Endodermal cell (in vitro differentiated cells): ENCODE measurements at regions not wholly inside any gene's neighbourhood (a gene's known extent, or its start where the extent isn't known, plus 50 kb on each side); places are given as distances from the start of the nearest gene placed in this dataset.

ENCODE experiments used
- DNase-seq: peaks from one replicate; pipeline ENCODE4 v3.0.0-alpha.2; 2017
- H3K27ac ChIP-seq: 2 replicates; pipeline ENCODE4 v1.5.1; 2013; ENCODE audit warnings: mild to moderate bottlenecking, low read depth, low read length, moderate library complexity
- H3K27me3 ChIP-seq: 2 replicates; pipeline ENCODE4 v1.6.1; 2013; ENCODE audit warnings: mild to moderate bottlenecking, low read length, moderate library complexity; ENCODE audit not compliant: insufficient read depth, control insufficient read depth, poor library complexity, severe bottlenecking
- H3K36me3 ChIP-seq: 2 replicates; pipeline ENCODE4 v1.7.0; 2013; ENCODE audit warnings: mild to moderate bottlenecking, low read length, moderate library complexity; ENCODE audit not compliant: control insufficient read depth, insufficient read depth
- H3K4me1 ChIP-seq: one replicate; pipeline ENCODE4 v1.7.0; 2013; ENCODE audit warnings: low read length; ENCODE audit not compliant: control insufficient read depth, insufficient read depth
- H3K4me3 ChIP-seq: 2 replicates; pipeline ENCODE4 v1.5.1; 2013; ENCODE audit warnings: mild to moderate bottlenecking, low read length, moderate library complexity
- H3K9ac ChIP-seq: 2 replicates; pipeline ENCODE4 v1.6.1; 2013; ENCODE audit warnings: mild to moderate bottlenecking, low read length, moderate library complexity; ENCODE audit not compliant: poor library complexity, severe bottlenecking; ENCODE audit errors: extremely low read depth
- H3K9me3 ChIP-seq: 2 replicates; pipeline ENCODE4 v1.6.1; 2013; ENCODE audit warnings: mild to moderate bottlenecking, low read length, moderate library complexity; ENCODE audit not compliant: control insufficient read depth
- H3K27ac Mint-ChIP-seq: 2 replicates; pipeline ENCODE4 v1.8.0; 2020; ENCODE audit warnings: mixed read lengths
- H3K27me3 Mint-ChIP-seq: 2 replicates; pipeline ENCODE4 v1.8.0; 2021; ENCODE audit warnings: mild to moderate bottlenecking, mixed read lengths; ENCODE audit not compliant: insufficient read depth
- H3K36me3 Mint-ChIP-seq: 2 replicates; pipeline ENCODE4 v1.8.0; 2020; ENCODE audit warnings: low read depth, mixed read lengths
- H3K4me1 Mint-ChIP-seq: 2 replicates; pipeline ENCODE4 v1.8.0; 2020; ENCODE audit warnings: mixed read lengths
- H3K4me3 Mint-ChIP-seq: 2 replicates; pipeline ENCODE4 v1.8.0; 2020; ENCODE audit warnings: mild to moderate bottlenecking, moderate library complexity, mixed read lengths
- H3K9me3 Mint-ChIP-seq: 2 replicates; pipeline ENCODE4 v1.8.0; 2020; ENCODE audit warnings: mild to moderate bottlenecking, mixed read lengths
- WGBS, 2 experiments: methylation state at CpG; one replicate each; pipeline versions ENCODE4 v1.1.5 to v1.1.7; 2013; ENCODE audit warnings: missing lambda C conversion rate in 2 of 2, mixed read lengths in 1 of 2; ENCODE audit not compliant: insufficient coverage in 1 of 2, insufficient read length in 1 of 2; 5-methylcytosine and 5-hydroxymethylcytosine counted together
- TF ChIP-seq, protein P1 (sequence below): fragments of 200-600 bp; sonication (generic); conservative IDR thresholded peaks from 2 replicates; pipeline ENCODE4 v1.5.0; 2021; ENCODE audit warnings: antibody characterized with exemption, mild to moderate bottlenecking

DNA sequence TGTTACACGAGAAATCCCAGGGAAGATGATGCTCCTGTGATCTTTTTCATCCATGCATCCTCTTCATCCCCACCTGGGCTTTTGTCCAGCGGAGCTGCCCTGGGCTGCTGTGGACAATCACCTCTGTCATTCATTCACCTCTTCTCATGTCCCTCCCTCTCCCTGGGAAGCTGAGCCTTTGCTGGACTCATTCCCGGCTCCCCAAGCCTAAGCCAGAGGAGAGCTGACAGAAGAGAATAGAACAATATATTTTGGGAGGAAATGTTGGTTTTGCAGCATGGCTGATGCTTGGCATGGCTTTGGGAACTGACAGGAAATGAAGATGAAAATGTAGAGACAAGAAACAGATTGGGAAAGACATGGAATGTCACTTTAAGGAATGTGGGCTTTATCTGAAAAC lies 177.4 kb downstream of the DICER1 start:
- Mint-ChIP-seq H3K27ac (no peak overlapping the region), H3K9me3 (no peaks in the 10 kb centered on the region), H3K36me3 (no peaks in the 10 kb centered on the region), H3K4me1 (peaks cover 38% of the 10 kb centered on the region), H3K27me3 (no peaks in the 10 kb centered on the region), H3K4me3 (no peak overlapping the region)
- Histone ChIP-seq H3K27me3 (no peaks in the 10 kb centered on the region), H3K4me1 (no peaks in the 10 kb centered on the region), H3K27ac (no peak overlapping the region), H3K9me3 (no peaks in the 10 kb centered on the region), H3K36me3 (no peaks in the 10 kb centered on the region), H3K4me3 (no peak overlapping the region), H3K9ac (no peak overlapping the region)
- WGBS, 2 experiments = 87 to 89% methylated on average over 3 of the region's 3 CpGs
- TF ChIP-seq, protein P1, sequence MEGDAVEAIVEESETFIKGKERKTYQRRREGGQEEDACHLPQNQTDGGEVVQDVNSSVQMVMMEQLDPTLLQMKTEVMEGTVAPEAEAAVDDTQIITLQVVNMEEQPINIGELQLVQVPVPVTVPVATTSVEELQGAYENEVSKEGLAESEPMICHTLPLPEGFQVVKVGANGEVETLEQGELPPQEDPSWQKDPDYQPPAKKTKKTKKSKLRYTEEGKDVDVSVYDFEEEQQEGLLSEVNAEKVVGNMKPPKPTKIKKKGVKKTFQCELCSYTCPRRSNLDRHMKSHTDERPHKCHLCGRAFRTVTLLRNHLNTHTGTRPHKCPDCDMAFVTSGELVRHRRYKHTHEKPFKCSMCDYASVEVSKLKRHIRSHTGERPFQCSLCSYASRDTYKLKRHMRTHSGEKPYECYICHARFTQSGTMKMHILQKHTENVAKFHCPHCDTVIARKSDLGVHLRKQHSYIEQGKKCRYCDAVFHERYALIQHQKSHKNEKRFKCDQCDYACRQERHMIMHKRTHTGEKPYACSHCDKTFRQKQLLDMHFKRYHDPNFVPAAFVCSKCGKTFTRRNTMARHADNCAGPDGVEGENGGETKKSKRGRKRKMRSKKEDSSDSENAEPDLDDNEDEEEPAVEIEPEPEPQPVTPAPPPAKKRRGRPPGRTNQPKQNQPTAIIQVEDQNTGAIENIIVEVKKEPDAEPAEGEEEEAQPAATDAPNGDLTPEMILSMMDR = no peak
- no peak for DNase-seq

DNA sequence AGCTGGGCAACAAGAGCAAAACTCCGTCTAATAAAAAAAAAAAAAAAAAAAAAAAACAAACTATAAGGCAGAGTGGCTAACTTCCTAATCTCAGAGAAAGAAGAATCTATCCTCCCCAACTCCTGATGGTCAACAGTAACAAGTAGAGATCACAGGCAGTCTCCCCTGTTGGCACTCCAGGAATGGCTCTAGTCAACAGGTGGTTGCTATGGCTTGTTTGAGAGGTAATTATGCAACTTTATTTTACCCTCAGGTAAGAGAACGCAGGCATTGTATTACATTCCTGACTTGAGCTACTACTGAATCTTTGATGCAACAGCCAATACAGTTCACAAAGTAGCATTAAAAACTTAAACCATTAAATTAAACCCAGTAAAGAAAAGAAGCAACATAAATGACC lies 180.3 kb downstream of the DICER1 start:
- TF ChIP-seq, protein P1 = no peak
- Mint-ChIP-seq H3K9me3 (no peaks in the 10 kb centered on the region), H3K27me3 (peaks cover 2% of the 10 kb centered on the region), H3K27ac (no peak overlapping the region), H3K4me3 (no peak overlapping the region), H3K4me1 (peaks cover 20% of the 10 kb centered on the region), H3K36me3 (no peaks in the 10 kb centered on the region)
- no peaks in the 10 kb centered on the region for H3K9me3 ChIP-seq
- H3K4me1 ChIP-seq = no peaks in the 10 kb centered on the region
- H3K4me3 ChIP-seq = no peak overlapping the region
- WGBS, 2 experiments = 86 to 100% methylated on average over 1 to 2 of the region's 2 CpGs
- H3K27ac ChIP-seq = no peak overlapping the region
- no peak for DNase-seq
- no peaks in the 10 kb centered on the region for H3K27me3 ChIP-seq
- H3K36me3 ChIP-seq = no peaks in the 10 kb centered on the region
- no peak overlapping the region for H3K9ac ChIP-seq

DNA sequence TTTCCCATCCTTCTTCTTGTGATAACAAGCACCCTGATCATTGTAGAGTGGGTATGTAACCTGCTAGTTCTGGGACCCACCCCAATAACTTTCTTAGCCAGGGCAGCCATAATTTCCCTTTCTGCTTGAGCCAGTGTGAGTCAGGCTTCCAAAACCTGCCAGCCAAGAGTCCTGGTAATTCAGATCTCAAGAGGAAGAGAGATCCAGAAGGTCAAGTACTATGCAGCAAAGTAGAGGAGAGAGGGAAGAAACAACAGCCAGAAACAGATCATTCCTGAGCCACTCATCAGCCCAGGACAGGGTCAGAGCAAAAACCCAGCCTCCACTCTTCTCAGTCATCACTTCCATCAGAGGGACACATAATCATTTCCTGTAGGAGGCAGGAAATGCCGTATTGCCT lies 182.0 kb downstream of the DICER1 start:
- 89 to 95% methylated on average over 1 of the region's 1 CpG for WGBS, 2 experiments
- no peak overlapping the region for H3K4me3 Mint-ChIP-seq
- no peak for DNase-seq
- H3K27me3 Mint-ChIP-seq = peaks cover 2% of the 10 kb centered on the region
- peaks cover 3% of the 10 kb centered on the region for H3K9me3 Mint-ChIP-seq
- H3K4me3 ChIP-seq = no peak overlapping the region
- no peak overlapping the region for H3K9ac ChIP-seq
- no peaks in the 10 kb centered on the region for H3K9me3 ChIP-seq
- no peak overlapping the region for H3K27ac ChIP-seq
- no peaks in the 10 kb centered on the region for H3K27me3 ChIP-seq
- H3K36me3 Mint-ChIP-seq = no peaks in the 10 kb centered on the region
- H3K4me1 Mint-ChIP-seq = peaks cover 14% of the 10 kb centered on the region
- H3K27ac Mint-ChIP-seq = no peak overlapping the region
- no peaks in the 10 kb centered on the region for H3K36me3 ChIP-seq
- no peaks in the 10 kb centered on the region for H3K4me1 ChIP-seq
- TF ChIP-seq, protein P1 = no peak
